Skin of body (tissue), 1 donor: ENCODE measurements at regions not wholly inside any gene's neighbourhood (a gene's known extent, or its start where the extent isn't known, plus 50 kb on each side); places are given as distances from the start of the nearest gene placed in this dataset.
"Not testable (repeated sequence)": the region's sequence is repeated elsewhere in the genome, so short reads cannot be mapped to it uniquely, and the experiment has no call there.

Experiments used
- DNase-seq: peaks from one replicate; lab custom pipeline; 2025; lab: John Stamatoyannopoulos, UW

GRCh38 chr15:92705764-92706163 is 50.2 kb upstream of the FAM174B start:
- DNase-seq: no peak

- DNase-seq: no peak
Measured at GRCh38 chr15:92706201-92706600, 50.6 kb upstream of the FAM174B start.

- DNase-seq: no peak
Measured at GRCh38 chr15:92707880-92708551, 52.4 kb upstream of the FAM174B start.

GRCh38 chr15:92708635-92709034 is 53.1 kb upstream of the FAM174B start:
- DNase-seq: no peak

- DNase-seq: no peak
Measured at GRCh38 chr15:92709110-92709790, 53.7 kb upstream of the FAM174B start.

- DNase-seq: no peak
Measured at GRCh38 chr15:92711457-92711831, 55.9 kb upstream of the FAM174B start.

GRCh38 chr15:92714077-92714476 is 58.5 kb upstream of the FAM174B start:
- peak; percentile 59 for DNase-seq

- DNase-seq: peak; percentile 86
Measured at GRCh38 chr15:92714477-92715401, 59.2 kb upstream of the FAM174B start.

- DNase-seq: peak; percentile 34
Measured at GRCh38 chr15:92715758-92716157, 60.2 kb upstream of the FAM174B start.

- no peak for DNase-seq
Measured at GRCh38 chr15:92719021-92719420, 63.4 kb upstream of the FAM174B start.

GRCh38 chr15:92724144-92724543 is 68.6 kb upstream of the FAM174B start:
- no peak for DNase-seq

GRCh38 chr15:92725171-92725570 is 69.6 kb upstream of the FAM174B start:
- no peak for DNase-seq

- DNase-seq: no peak
Measured at GRCh38 chr15:92728266-92728665, 72.7 kb upstream of the FAM174B start.

GRCh38 chr15:92733090-92733933 is 77.7 kb upstream of the FAM174B start:
- DNase-seq: no peak

GRCh38 chr15:92733934-92734521 is 78.5 kb upstream of the FAM174B start:
- DNase-seq: peak; percentile 14

- not testable (repeated sequence) for DNase-seq
Measured at GRCh38 chr15:92739246-92739645, 83.7 kb upstream of the FAM174B start.

- DNase-seq: no peak
Measured at GRCh38 chr15:92745845-92746271, 90.3 kb upstream of the FAM174B start.

- DNase-seq: no peak
Measured at GRCh38 chr15:92747047-92747446, 91.5 kb upstream of the FAM174B start.

GRCh38 chr15:92749216-92749615 is 93.6 kb upstream of the FAM174B start:
- no peak for DNase-seq

GRCh38 chr15:92749946-92750345 is 94.4 kb upstream of the FAM174B start:
- no peak for DNase-seq

- DNase-seq: no peak
Measured at GRCh38 chr15:92751528-92751927, 96.0 kb upstream of the FAM174B start.
